PC-3 (cell line): ENCODE measurements at regions not wholly inside any gene's neighbourhood (a gene's known extent, or its start where the extent isn't known, plus 50 kb on each side); places are given as distances from the start of the nearest gene placed in this dataset.
"Not testable (repeated sequence)": the region's sequence is repeated elsewhere in the genome, so short reads cannot be mapped to it uniquely, and the experiment has no call there.

Source experiments
- ATAC-seq: fragments of 200-7000 bp; cut with Tn5 transposase; 2 replicates; pipeline ENCODE4 v1.9.1; 2020; ENCODE audit warnings: mild to moderate bottlenecking, moderate library complexity
- BruUV-seq: library from RNA; stranded (reverse); fragments of 400-500 nt; replicated peaks from 2 replicates; lab custom pipeline; 2021; lab: Mats Ljungman, UMichigan
- CTCF ChIA-PET: fragments of 300-600 bp; sonication (Branson Sonifier 250); formaldehyde crosslinking; loops from one replicate; lab custom pipeline; 2022; ENCODE audit warnings: antibody characterized with exemption; lab: Charles Lee
- POLR2A ChIA-PET: fragments of 300-600 bp; sonication (Branson Sonifier 250); formaldehyde crosslinking; loops from one replicate; lab custom pipeline; 2022; ENCODE audit warnings: antibody characterized with exemption; ENCODE audit not compliant: unreplicated experiment; lab: Charles Lee
- DNase-seq: peaks from one replicate; pipeline ENCODE4 v3.0.0-alpha.2; 2015
- H2AFZ ChIP-seq: fragments of 300-600 bp; sonication (generic); 2 replicates; pipeline ENCODE4 v1.6.0; 2016; ENCODE audit warnings: antibody characterized with exemption, low read length
- H3F3A ChIP-seq: fragments of 300-600 bp; sonication (generic); one replicate; pipeline ENCODE4 v1.6.0; 2017; ENCODE audit warnings: antibody characterized with exemption, low read length, control low read depth, mild to moderate bottlenecking; ENCODE audit not compliant: unreplicated experiment
- H3K27ac ChIP-seq: fragments of 300-600 bp; sonication (generic); 2 replicates; pipeline ENCODE4 v1.5.1; 2016; ENCODE audit warnings: mild to moderate bottlenecking, low read length
- H3K27me3 ChIP-seq: fragments of 300-600 bp; sonication (generic); 2 replicates; pipeline ENCODE4 v1.6.1; 2016; ENCODE audit warnings: low read length, mixed read lengths
- H3K36me3 ChIP-seq: fragments of 300-600 bp; sonication (generic); 2 replicates; pipeline ENCODE4 v1.6.1; 2016; ENCODE audit warnings: low read depth, mixed run types, low read length, mixed read lengths
- H3K4me1 ChIP-seq: fragments of 300-600 bp; sonication (generic); 2 replicates; pipeline ENCODE4 v1.5.1; 2016; ENCODE audit warnings: low read length; ENCODE audit not compliant: insufficient read depth
- H3K4me2 ChIP-seq: fragments of 300-600 bp; sonication (generic); 2 replicates; pipeline ENCODE4 v1.6.0; 2016; ENCODE audit warnings: low read length
- H3K4me3 ChIP-seq: fragments of 300-600 bp; sonication (generic); 2 replicates; pipeline ENCODE4 v1.5.1; 2016; ENCODE audit warnings: mild to moderate bottlenecking, low read length, mixed read lengths
- H3K79me2 ChIP-seq: fragments of 300-600 bp; sonication (generic); 2 replicates; pipeline ENCODE4 v1.6.1; 2017; ENCODE audit warnings: low read length, mixed read lengths
- H3K9ac ChIP-seq: fragments of 300-600 bp; sonication (generic); 2 replicates; pipeline ENCODE4 v1.6.0; 2016; ENCODE audit warnings: mild to moderate bottlenecking, low read length
- H3K9me2 ChIP-seq: fragments of 300-600 bp; sonication (generic); replicated peaks from 2 replicates; pipeline ENCODE4 v1.6.1; 2016; ENCODE audit warnings: mixed run types, low read length, mixed read lengths
- H3K9me3 ChIP-seq: fragments of 300-600 bp; sonication (generic); 2 replicates; pipeline ENCODE4 v1.6.1; 2016; ENCODE audit warnings: low read length, mixed read lengths
- H4K20me1 ChIP-seq: fragments of 300-600 bp; sonication (generic); 2 replicates; pipeline ENCODE4 v1.6.1; 2016; ENCODE audit warnings: low read length, mixed read lengths
- CTCF ChIP-seq: fragments of 300-600 bp; sonication (generic); conservative IDR thresholded peaks from 2 replicates; pipeline ENCODE4 v1.5.1; 2017; ENCODE audit warnings: antibody characterized with exemption, low read depth, mild to moderate bottlenecking, low read length
- EZH2 ChIP-seq: fragments of 300-600 bp; sonication (generic); IDR thresholded peaks from one replicate; pipeline ENCODE4 v1.6.1; 2017; ENCODE audit warnings: antibody characterized with exemption, mild to moderate bottlenecking, low read length; ENCODE audit not compliant: unreplicated experiment
- EZH2phosphoT487 ChIP-seq: fragments of 300-600 bp; sonication (generic); IDR thresholded peaks from 2 replicates; pipeline ENCODE4 v1.6.1; 2018; ENCODE audit warnings: mild to moderate bottlenecking, antibody characterized with exemption, low read length, borderline replicate concordance
- intact Hi-C: fragments of 100-400 bp; cut with micrococcal nuclease; formaldehyde crosslinking; loops from 2 replicates; pipeline ENCODE4 v1.9.0; 2023

DNA sequence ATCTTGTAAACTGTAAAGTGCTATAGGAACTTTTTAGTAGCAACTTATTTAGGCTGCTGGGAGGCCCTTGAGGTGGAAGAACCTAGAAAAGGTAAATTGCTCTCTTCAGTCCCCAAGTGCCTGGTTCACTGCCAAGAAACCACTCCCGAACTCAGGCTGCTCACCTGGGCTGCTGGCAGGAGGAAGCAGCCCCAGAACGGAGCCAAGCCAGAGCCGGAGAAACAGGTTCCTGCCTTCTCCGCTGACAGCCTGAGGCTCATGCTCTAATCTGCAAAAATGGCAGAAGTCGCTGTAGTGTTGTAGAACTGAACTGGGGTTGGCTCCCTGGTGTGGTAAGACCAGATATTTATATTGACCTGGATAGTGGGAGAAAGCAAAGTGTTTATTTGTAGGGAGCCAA lies 136.0 kb downstream of the CUL2 start:
- Histone ChIP-seq H3K9ac (no peak overlapping the region), H3K9me2 (no peaks in the 10 kb centered on the region), H3K4me3 (peak overlapping the region; percentile 1; the same call in 1 of the 2 replicates), H3K9me3 (no peaks in the 10 kb centered on the region), H3K4me2 (peak overlapping the region; percentile 47), H3K27ac (0 out of 2 replicates have a peak overlapping the region, but pooled peaks have one; percentile 1), H3K4me1 (peaks cover 18% of the 10 kb centered on the region), H3K36me3 (no peaks in the 10 kb centered on the region), H3F3A (no peaks in the 10 kb centered on the region), H3K79me2 (no peaks in the 10 kb centered on the region), H3K27me3 (no peaks in the 10 kb centered on the region), H4K20me1 (no peaks in the 10 kb centered on the region), H2AFZ (peak overlapping the region; percentile 36)
- peak; percentile 100 for DNase-seq
- POLR2A ChIA-PET = no interaction called here
- CTCF ChIA-PET = no interaction called here
- intact Hi-C loops = no loop called here
- TF ChIP-seq EZH2 = no peak
- no peak for TF ChIP-seq EZH2phosphoT487
- peak; percentile 89 for ATAC-seq
- BruUV-seq = no TSS peak

GRCh38 chr10:34951263-34951887 lies 136.3 kb upstream of the PARD3 start:
- H3F3A ChIP-seq, H3K79me2 ChIP-seq, ATAC-seq, intact Hi-C loops, DNase-seq, BruUV-seq, H3K4me3 ChIP-seq, H3K4me2 ChIP-seq, H3K9ac ChIP-seq, H3K27ac ChIP-seq, H3K9me2 ChIP-seq, H3K9me3 ChIP-seq, H4K20me1 ChIP-seq, H3K27me3 ChIP-seq, H3K36me3 ChIP-seq, H2AFZ ChIP-seq, CTCF ChIA-PET: not testable (repeated sequence)
- H3K4me1 ChIP-seq = peaks cover 15% of the 10 kb centered on the region
- POLR2A ChIA-PET = interaction anchor here (0.7 kb wide), 1 partner anchor 60 kb away, joined by 3 read pairs; no protein-coding TSS in a partner anchor

GRCh38 chr10:34945951-34946522 lies 130.9 kb upstream of the PARD3 start:
- CTCF ChIA-PET, H3K79me2 ChIP-seq, intact Hi-C loops, H3F3A ChIP-seq, H3K36me3 ChIP-seq, H3K27me3 ChIP-seq, H3K9ac ChIP-seq, H3K4me2 ChIP-seq, H3K27ac ChIP-seq, H3K4me1 ChIP-seq, H4K20me1 ChIP-seq, H3K9me3 ChIP-seq, ATAC-seq, DNase-seq, BruUV-seq, H3K4me3 ChIP-seq, H2AFZ ChIP-seq, H3K9me2 ChIP-seq: not testable (repeated sequence)
- POLR2A ChIA-PET = interaction anchor here (0.7 kb wide), 1 partner anchor 487 kb away, joined by 5 read pairs; no protein-coding TSS in a partner anchor

DNA sequence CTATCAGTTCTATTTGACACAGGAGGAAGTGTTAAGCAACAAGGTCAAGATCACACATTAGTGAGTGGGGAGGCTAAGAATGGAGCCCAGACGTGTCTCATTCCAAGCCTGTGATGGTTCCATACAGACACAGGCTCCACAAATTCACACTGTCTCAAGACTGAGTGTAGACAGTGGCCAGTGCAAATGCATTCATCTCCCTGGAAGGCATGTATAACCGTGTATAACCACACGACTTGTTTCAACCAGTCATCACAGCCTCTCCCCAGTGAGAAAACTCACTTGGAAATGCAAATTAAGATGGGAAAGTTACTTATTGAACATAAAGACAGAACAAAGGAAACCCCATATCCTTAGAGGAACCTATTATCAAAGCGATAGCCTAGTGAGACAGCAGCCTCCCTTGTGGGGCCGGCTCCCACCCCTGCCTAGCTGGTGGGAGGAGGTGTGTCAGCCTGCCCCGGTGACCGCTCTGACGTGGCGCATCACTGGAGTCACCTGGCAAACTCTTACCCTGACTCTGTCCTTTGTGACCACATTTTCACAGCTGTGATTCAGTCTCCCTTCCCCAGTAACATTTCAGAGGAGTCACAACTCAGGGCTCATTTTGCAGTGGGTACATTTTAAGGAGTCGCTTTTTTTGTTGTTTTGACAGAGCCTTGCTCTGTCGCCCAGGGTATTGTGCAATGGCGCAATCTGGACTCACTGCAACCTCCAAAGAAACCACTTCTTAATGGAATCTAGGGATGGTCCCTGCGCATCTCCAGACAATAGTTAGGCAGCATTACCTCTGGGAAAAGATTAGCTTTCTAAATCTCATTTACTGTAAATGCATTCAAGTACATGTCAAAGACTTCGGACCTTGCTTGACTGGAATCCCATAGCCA lies 126.6 kb upstream of the PARD3 start:
- ATAC-seq (no peak), DNase-seq (no peak)
- Histone ChIP-seq H3K4me1 (peaks cover 8% of the 10 kb centered on the region), H3K4me2 (no peak overlapping the region), H3K27ac (no peak overlapping the region), H3F3A (no peaks in the 10 kb centered on the region), H2AFZ (no peak overlapping the region), H3K36me3 (no peaks in the 10 kb centered on the region), H3K79me2 (no peaks in the 10 kb centered on the region), H4K20me1 (no peaks in the 10 kb centered on the region), H3K27me3 (no peaks in the 10 kb centered on the region), H3K4me3 (no peak overlapping the region), H3K9ac (no peak overlapping the region), H3K9me3 (no peaks in the 10 kb centered on the region), H3K9me2 (no peaks in the 10 kb centered on the region)
- intact Hi-C loops = no loop called here
- POLR2A ChIA-PET = no interaction called here
- BruUV-seq = no TSS peak
- CTCF ChIA-PET = interaction anchor here (0.7 kb wide), 1 partner anchor 1132 kb away, joined by 7 read pairs; no protein-coding TSS in a partner anchor
- TF ChIP-seq CTCF = no peak
- TF ChIP-seq EZH2phosphoT487 = no peak
